ENCODE measurements at regions not wholly inside any gene's neighbourhood (a gene's known extent, or its start where the extent isn't known, plus 50 kb on each side); places are given as distances from the start of the nearest gene placed in this dataset.

DNA sequence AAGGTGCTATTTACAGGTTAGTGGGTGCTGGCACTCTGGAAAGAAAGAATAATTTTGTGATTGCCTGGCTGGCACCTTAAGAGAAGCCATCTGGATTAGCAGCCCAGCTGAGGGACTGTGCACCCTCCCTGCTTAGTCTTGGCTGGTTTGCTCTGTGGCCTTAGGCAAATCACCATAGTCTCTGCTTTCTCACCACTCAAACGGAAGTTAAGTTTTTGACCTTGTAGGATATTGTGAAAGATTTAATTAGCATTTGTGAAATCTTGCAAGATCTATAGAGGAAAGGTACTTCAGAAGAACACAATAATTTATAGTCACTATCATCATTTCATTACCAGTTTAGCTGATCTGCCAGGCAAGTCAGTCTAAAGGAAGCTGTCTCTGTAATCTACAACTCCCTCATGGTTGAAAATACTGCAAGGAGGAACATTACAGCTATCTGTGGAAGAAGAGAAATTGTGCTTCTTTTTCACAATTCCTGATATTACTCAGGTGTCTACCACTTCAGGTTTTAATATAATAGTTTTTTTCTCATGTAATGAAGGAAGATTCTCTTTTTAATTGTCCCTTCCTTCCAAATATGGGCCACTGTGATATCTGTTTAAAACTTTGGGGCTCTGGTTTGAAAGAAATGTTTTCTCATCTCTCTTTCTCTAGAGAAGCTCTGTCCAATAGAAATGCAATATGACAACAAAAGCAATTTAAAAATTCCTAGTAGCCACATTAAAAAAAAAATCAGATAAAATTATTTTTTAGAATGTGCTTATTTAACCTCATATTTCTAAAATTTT is 219.6 kb downstream of the PTEN start:
- TF ChIP-seq, protein P1, sequence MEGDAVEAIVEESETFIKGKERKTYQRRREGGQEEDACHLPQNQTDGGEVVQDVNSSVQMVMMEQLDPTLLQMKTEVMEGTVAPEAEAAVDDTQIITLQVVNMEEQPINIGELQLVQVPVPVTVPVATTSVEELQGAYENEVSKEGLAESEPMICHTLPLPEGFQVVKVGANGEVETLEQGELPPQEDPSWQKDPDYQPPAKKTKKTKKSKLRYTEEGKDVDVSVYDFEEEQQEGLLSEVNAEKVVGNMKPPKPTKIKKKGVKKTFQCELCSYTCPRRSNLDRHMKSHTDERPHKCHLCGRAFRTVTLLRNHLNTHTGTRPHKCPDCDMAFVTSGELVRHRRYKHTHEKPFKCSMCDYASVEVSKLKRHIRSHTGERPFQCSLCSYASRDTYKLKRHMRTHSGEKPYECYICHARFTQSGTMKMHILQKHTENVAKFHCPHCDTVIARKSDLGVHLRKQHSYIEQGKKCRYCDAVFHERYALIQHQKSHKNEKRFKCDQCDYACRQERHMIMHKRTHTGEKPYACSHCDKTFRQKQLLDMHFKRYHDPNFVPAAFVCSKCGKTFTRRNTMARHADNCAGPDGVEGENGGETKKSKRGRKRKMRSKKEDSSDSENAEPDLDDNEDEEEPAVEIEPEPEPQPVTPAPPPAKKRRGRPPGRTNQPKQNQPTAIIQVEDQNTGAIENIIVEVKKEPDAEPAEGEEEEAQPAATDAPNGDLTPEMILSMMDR (IDR thresholded peaks at IDR 0.05): no peak
- no peak for TF ChIP-seq POLR2AphosphoS5 (IDR thresholded peaks at IDR 0.05; ENCODE audit: low read depth, low read length)

All from Panc1 (cell line).